IPS-20b (cell line): ENCODE measurements at regions not wholly inside any gene's neighbourhood (a gene's known extent, or its start where the extent isn't known, plus 50 kb on each side); places are given as distances from the start of the nearest gene placed in this dataset.

Experiments used
- H3K27ac ChIP-seq: one replicate; pipeline ENCODE4 v1.5.1; 2013; ENCODE audit warnings: low read length
- H3K27me3 ChIP-seq: 2 replicates; pipeline ENCODE4 v1.6.1; 2013; ENCODE audit warnings: mild to moderate bottlenecking, low read length, inconsistent platforms; ENCODE audit not compliant: insufficient read depth
- H3K36me3 ChIP-seq: 2 replicates; pipeline ENCODE4 v1.6.1; 2013; ENCODE audit warnings: low read depth, mild to moderate bottlenecking, inconsistent platforms, low read length, moderate library complexity; ENCODE audit not compliant: insufficient read depth
- H3K4me1 ChIP-seq: 2 replicates; pipeline ENCODE4 v1.6.1; 2013; ENCODE audit warnings: mild to moderate bottlenecking, control low read depth, inconsistent platforms, low read length, moderate library complexity; ENCODE audit not compliant: insufficient read depth
- H3K4me3 ChIP-seq: 2 replicates; pipeline ENCODE4 v1.5.1; 2013; ENCODE audit warnings: mild to moderate bottlenecking, low read length, inconsistent platforms
- H3K9ac ChIP-seq: 2 replicates; pipeline ENCODE4 v1.6.1; 2013; ENCODE audit warnings: low read depth, mild to moderate bottlenecking, inconsistent platforms, low read length, moderate library complexity
- H3K9me3 ChIP-seq: 2 replicates; pipeline ENCODE4 v1.6.1; 2013; ENCODE audit warnings: mild to moderate bottlenecking, low read depth, low read length, inconsistent platforms; ENCODE audit not compliant: insufficient read depth

DNA sequence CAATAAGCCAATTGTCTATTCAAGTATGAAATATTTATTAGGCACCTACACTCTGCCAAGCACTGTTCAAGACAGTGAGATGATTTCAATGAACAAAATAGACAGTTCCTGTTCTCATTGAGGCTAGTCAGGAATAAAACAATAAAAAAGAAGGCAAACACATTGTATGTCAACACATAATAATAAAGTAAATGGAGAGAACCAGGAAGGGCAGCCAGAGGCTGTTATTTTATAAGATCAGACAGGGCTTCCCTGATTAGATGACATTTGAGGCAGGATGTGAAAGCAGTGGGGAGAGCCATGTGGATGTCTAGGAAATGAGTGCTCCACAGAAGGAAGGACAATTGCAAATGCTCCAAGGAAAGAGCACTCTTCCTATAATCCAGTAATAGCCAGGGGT, 2371.1 kb downstream of the MAT2B start:
- Histone ChIP-seq H3K9me3 (no peaks in the 10 kb centered on the region), H3K36me3 (no peaks in the 10 kb centered on the region), H3K9ac (no peak overlapping the region), H3K27ac (no peak overlapping the region), H3K4me1 (no peaks in the 10 kb centered on the region), H3K4me3 (no peak overlapping the region), H3K27me3 (no peaks in the 10 kb centered on the region)

DNA sequence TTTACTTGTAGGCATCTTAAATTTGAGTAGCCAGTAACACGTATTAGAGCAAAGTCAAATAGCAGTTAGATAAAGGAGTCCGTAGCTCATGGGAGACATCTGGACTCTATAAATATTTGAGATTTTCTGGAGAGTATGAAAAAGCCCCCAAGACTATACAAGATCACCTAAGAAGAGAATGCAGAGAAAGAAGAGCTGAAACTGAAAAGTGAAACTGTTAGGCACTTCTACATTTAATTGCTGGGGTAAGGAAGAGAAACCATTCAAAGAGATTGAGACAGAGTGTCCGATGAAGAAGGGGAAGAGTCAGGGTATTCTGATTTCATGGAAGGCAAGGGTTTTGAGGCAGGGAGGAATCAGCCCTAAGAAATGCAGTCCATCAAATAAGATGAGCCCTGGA, 2372.1 kb downstream of the MAT2B start:
- H3K27ac ChIP-seq: no peak overlapping the region
- H3K27me3 ChIP-seq: no peaks in the 10 kb centered on the region
- no peaks in the 10 kb centered on the region for H3K36me3 ChIP-seq
- H3K4me3 ChIP-seq: no peak overlapping the region
- no peak overlapping the region for H3K9ac ChIP-seq
- H3K4me1 ChIP-seq: no peaks in the 10 kb centered on the region
- H3K9me3 ChIP-seq: no peaks in the 10 kb centered on the region

DNA sequence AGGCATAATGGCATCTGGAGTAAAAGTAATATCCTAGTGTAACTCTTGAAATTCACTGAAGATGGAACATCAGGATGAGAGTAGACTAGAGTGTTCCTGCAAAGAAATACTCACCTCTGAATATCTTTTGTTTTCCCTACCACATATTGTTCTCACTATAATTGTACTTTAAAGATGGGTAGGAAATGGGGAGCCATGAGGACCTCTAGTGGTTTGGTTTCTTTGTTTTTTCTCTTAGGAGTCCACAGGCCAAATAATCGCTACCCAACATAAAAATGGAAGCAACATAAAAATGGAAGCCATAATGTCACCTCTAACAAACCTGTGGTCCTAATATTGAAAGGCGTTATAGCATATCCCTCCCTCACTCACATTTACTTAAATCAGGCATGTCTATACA, 2375.8 kb downstream of the MAT2B start:
- H3K9ac ChIP-seq: no peak overlapping the region
- no peak overlapping the region for H3K27ac ChIP-seq
- H3K4me1 ChIP-seq: no peaks in the 10 kb centered on the region; the same call in 1 of the 2 replicates
- no peaks in the 10 kb centered on the region for H3K9me3 ChIP-seq
- H3K4me3 ChIP-seq: no peak overlapping the region
- no peaks in the 10 kb centered on the region for H3K27me3 ChIP-seq
- H3K36me3 ChIP-seq: no peaks in the 10 kb centered on the region

DNA sequence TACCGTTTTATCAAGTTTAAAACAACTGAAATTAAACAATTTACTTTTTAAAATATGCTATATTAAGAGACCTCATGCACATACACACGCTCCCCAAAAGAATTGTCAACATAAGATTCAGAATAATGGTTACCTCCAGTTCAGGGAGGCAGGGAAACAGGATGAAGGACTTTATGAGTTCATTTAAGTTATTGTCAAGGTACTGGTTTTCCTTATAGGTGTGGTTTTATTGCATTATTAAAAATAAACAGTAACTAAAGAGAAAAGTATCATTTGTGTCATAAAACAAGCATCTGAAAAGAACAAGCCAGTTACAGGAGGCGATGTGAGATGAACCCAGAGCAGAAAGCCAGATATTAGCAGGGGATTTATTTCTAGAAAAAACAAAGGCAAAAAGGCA, 2376.7 kb downstream of the MAT2B start:
- H3K36me3 ChIP-seq: no peaks in the 10 kb centered on the region
- H3K27me3 ChIP-seq: no peaks in the 10 kb centered on the region
- no peaks in the 10 kb centered on the region; the same call in 1 of the 2 replicates for H3K4me1 ChIP-seq
- no peak overlapping the region for H3K27ac ChIP-seq
- no peak overlapping the region for H3K9ac ChIP-seq
- H3K9me3 ChIP-seq: no peaks in the 10 kb centered on the region
- H3K4me3 ChIP-seq: no peak overlapping the region

DNA sequence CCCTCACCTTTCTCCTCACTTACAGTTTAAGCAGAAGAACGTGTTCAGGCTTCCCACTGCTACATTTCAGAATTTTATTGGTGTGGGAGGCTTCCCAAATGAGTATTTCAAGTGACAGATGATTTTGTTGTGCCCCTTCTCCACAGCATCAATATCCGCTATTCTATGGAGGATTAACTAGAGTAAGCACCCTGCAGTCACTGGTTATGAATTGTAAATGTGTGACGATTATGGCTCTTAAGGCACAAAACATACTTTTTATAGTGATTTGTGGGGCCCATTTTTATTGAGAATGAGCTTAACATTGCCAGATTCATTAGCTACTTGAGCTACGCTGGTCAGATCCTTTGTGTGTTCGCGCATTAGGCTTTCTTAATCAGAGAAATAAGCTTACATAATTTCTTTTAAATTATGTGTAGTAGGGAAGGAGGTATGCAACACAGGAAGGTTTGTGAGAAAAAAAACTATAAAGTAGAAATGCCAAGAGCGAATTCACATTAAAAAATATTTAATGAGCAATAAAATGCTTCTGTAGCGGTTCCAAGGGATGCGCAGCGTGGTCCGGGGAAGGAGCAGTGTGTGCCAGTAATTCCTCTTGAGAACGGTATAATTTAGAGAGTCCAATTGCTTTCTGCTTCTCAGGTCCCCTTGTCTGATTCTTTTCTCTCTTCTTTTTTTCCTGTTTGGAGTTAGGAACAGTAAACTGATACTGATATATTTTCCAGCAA, 2380.4 kb downstream of the MAT2B start:
- Histone ChIP-seq H3K4me3 (no peak overlapping the region), H3K9me3 (no peaks in the 10 kb centered on the region), H3K9ac (no peak overlapping the region), H3K36me3 (no peaks in the 10 kb centered on the region), H3K27me3 (no peaks in the 10 kb centered on the region), H3K4me1 (no peaks in the 10 kb centered on the region; the same call in 1 of the 2 replicates), H3K27ac (no peak overlapping the region)

DNA sequence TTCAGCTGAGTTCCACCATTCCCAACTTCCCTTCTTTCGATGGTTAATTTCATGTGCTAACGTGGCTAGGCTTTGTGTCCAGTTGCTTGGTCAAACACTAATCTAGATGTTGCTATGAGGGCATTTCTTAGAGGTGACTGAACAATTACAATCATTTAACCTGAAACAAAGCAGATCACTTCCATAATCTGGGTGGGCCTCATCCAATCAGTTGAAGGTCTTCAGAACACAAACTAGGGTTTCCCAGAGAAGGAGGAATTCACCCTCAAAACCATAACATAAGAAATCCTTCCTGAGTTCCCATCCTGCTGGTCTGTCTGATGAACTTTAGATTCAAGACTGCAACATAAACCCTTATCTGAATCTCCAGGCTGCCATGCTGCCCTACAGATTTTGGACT, 2381.7 kb downstream of the MAT2B start:
- Histone ChIP-seq H3K27ac (no peak overlapping the region), H3K36me3 (no peaks in the 10 kb centered on the region)

DNA sequence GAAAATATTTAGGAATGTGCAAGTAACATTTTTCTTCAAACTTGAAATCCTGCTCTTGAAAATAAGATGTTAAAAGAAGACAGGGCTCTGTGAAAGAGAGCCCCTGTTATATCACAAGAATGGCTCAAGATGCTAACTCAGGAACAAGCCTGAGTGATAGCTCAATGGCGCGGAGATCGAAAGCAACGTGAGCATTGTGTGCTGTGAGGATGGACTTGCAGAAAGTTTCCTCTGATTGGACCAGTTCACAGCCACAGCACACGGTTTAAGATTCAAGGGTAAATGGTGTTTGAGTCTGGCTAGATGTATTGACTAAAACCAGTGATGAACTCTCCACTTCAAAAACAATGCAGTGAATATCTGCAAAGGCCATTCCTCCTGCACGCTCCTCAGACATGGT, 2387.0 kb downstream of the MAT2B start:
- H3K9me3 ChIP-seq: no peaks in the 10 kb centered on the region
- no peak overlapping the region for H3K27ac ChIP-seq
- H3K27me3 ChIP-seq: no peaks in the 10 kb centered on the region
- no peak overlapping the region for H3K9ac ChIP-seq
- no peaks in the 10 kb centered on the region for H3K4me1 ChIP-seq
- H3K36me3 ChIP-seq: no peaks in the 10 kb centered on the region
- H3K4me3 ChIP-seq: no peak overlapping the region

More for the DNA sequence above, 2381.7 kb downstream of the MAT2B start:
- Histone ChIP-seq H3K9me3 (no peaks in the 10 kb centered on the region), H3K27me3 (no peaks in the 10 kb centered on the region), H3K9ac (no peak overlapping the region), H3K4me1 (no peaks in the 10 kb centered on the region; the same call in 1 of the 2 replicates), H3K4me3 (no peak overlapping the region)

DNA sequence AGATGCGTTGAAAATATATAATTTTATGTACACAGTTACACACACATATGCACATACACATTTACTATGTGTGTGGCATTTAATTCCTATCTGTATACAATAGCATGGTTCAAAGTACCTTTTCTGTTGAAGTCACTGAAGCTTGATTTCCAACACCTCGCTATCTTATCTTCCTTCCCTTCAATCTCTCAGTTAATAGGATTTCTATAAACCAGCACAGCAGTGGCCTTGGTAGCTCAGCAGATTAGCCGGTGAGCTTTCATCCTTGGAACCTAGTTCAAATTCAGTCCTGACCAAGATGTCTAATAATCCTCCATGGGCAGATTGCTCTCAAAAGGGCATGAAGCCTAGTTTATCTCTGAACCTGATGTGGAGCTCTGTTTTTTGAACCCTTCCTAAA, 2389.5 kb downstream of the MAT2B start:
- Histone ChIP-seq H3K27ac (no peak overlapping the region), H3K27me3 (no peaks in the 10 kb centered on the region), H3K9ac (no peak overlapping the region), H3K36me3 (no peaks in the 10 kb centered on the region), H3K4me3 (no peak overlapping the region), H3K9me3 (peaks cover 7% of the 10 kb centered on the region), H3K4me1 (no peaks in the 10 kb centered on the region)

DNA sequence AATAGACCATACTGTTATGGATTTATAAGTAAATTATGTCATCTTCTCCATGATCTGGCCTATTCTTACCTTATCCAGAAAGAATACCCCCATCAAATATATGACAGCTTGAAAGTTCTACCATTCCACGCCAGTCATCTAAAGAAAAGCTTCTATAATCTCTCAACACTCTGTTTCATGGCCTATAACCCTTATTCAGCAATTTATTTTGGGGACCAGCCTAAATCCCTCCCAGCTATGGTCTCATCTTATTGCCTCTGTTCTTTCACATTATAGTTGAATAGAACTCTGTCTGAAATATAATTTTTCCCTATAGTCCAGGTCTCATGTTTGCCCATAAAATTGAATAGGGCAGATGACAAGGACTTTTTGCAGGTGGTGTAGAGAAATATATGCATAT, 2387.6 kb upstream of the WWC1 start:
- Histone ChIP-seq H3K27ac (no peak overlapping the region), H3K4me1 (no peaks in the 10 kb centered on the region), H3K36me3 (no peaks in the 10 kb centered on the region), H3K9ac (no peak overlapping the region), H3K27me3 (no peaks in the 10 kb centered on the region), H3K9me3 (peaks cover 4% of the 10 kb centered on the region), H3K4me3 (no peak overlapping the region)

DNA sequence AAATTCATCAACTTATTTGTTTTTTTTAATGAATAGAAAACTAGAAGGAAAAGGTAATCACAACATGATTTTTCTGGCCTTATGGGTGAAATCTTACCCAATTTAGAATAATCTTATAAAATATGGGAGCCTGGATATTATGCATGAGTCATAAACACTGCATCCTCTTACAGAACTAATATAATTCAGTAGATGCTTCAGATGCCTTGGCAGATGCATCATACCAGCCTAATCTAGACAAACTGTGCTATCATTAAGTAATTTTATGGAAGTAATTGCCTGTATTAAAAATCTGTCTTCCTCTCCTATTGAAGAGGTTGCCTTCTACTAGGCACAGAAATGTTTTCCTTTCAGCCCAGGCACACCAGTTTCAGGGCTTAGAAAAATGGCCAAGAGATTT, 2384.6 kb upstream of the WWC1 start:
- Histone ChIP-seq H3K9me3 (peaks cover 5% of the 10 kb centered on the region; the same call in 1 of the 2 replicates), H3K4me1 (no peaks in the 10 kb centered on the region), H3K36me3 (no peaks in the 10 kb centered on the region), H3K27ac (no peak overlapping the region), H3K27me3 (no peaks in the 10 kb centered on the region), H3K9ac (no peak overlapping the region), H3K4me3 (no peak overlapping the region)

DNA sequence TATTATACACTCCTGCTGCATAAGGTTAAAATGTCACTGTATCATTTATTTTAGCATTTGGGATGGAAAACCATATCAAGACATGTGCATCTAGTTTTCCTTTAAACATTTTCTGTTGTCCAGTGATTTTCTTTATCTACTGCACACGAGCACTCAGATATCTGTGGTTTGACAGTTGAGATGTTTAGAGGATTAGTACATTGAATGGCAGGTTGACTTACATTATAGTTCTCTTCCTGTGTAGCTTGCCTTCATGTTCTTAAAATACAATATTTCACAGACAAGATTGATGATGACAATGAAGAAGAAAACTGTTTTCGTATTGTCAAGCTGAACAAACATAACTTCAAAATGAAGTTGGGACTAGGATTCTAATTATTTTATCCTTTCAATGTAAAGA, 2378.4 kb upstream of the WWC1 start:
- Histone ChIP-seq H3K27ac (no peak overlapping the region), H3K36me3 (no peaks in the 10 kb centered on the region), H3K9ac (no peak overlapping the region), H3K27me3 (no peaks in the 10 kb centered on the region), H3K9me3 (peaks cover 5% of the 10 kb centered on the region; the same call in 1 of the 2 replicates), H3K4me1 (no peaks in the 10 kb centered on the region), H3K4me3 (no peak overlapping the region)

DNA sequence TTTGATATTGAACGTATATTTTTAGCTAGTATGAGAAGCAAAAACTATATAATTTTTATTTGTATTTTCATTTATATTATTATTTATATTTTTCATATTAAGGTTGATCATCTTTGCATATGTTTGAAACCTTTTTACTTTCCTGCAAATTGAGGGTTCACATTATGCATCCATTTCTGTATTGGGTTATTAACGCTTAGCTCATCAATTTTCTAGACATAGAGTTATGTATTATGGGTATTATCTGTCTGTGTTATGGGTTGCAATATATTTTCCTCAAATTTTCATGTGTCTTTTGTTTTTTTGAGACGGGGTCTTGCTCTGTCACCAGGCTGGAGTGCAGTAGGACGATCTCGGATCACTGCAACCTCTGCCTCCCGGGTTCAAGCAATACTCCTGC, 2377.0 kb upstream of the WWC1 start:
- no peaks in the 10 kb centered on the region for H3K4me1 ChIP-seq
- no peaks in the 10 kb centered on the region for H3K27me3 ChIP-seq
- H3K36me3 ChIP-seq: no peaks in the 10 kb centered on the region
- peaks cover under 1% of the 10 kb centered on the region; the same call in 1 of the 2 replicates for H3K9me3 ChIP-seq
- H3K27ac ChIP-seq: no peak overlapping the region
- no peak overlapping the region for H3K4me3 ChIP-seq
- H3K9ac ChIP-seq: no peak overlapping the region
